Skeletal muscle tissue (tissue), 3 donors: ENCODE measurements at regions not wholly inside any gene's neighbourhood (a gene's known extent, or its start where the extent isn't known, plus 50 kb on each side); places are given as distances from the start of the nearest gene placed in this dataset.

Experiments
- H3K27ac ChIP-seq: one replicate; pipeline ENCODE4 v1.7.0; 2013; ENCODE audit warnings: mild to moderate bottlenecking, low read depth, low read length, inconsistent platforms
- H3K27me3 ChIP-seq, 3 donors: one replicate each; pipeline ENCODE4 v1.7.0; 2013; ENCODE audit warnings: low read length in 3 of 3; ENCODE audit not compliant: control insufficient read depth in 3 of 3, insufficient read depth in 3 of 3
- H3K36me3 ChIP-seq, 3 donors: one replicate each; pipeline ENCODE4 v1.7.0; 2013; ENCODE audit warnings: low read length in 3 of 3; ENCODE audit not compliant: control insufficient read depth in 3 of 3, insufficient read depth in 3 of 3
- H3K4me1 ChIP-seq, 3 donors: one replicate each; pipeline ENCODE4 v1.7.0; 2013; ENCODE audit warnings: low read length in 3 of 3, mild to moderate bottlenecking in 3 of 3; ENCODE audit not compliant: control insufficient read depth in 3 of 3, insufficient read depth in 3 of 3
- H3K4me3 ChIP-seq, 3 donors: one replicate each; pipeline ENCODE4 v1.7.0; 2013; ENCODE audit warnings: low read length in 3 of 3
- H3K9ac ChIP-seq, 3 donors: one replicate each; pipeline ENCODE4 v1.7.0; 2013; ENCODE audit warnings: low read length in 3 of 3, mild to moderate bottlenecking in 3 of 3, moderate library complexity in 2 of 3, low read depth in 1 of 3
- H3K9me3 ChIP-seq, 3 donors: one replicate each; pipeline ENCODE4 v1.7.0; 2013; ENCODE audit warnings: low read length in 3 of 3; ENCODE audit not compliant: control insufficient read depth in 3 of 3
- donor health status: Osteomylitis.

GRCh38 chr2:2805263-2805662, 474.2 kb upstream of the MYT1L start:
- Histone ChIP-seq H3K27me3 (no peaks in the 10 kb centered on the region), H3K4me1 (no peaks in the 10 kb centered on the region), H3K9ac (no peak overlapping the region), H3K9me3 (no peaks in the 10 kb centered on the region), H3K4me3 (no peak overlapping the region), H3K27ac (no peak overlapping the region), H3K36me3 (no peaks in the 10 kb centered on the region)

- Histone ChIP-seq H3K4me3 (no peak overlapping the region), H3K4me1 (no peaks in the 10 kb centered on the region), H3K27me3 (no peaks in the 10 kb centered on the region), H3K36me3 (no peaks in the 10 kb centered on the region), H3K9me3 (no peaks in the 10 kb centered on the region), H3K27ac (no peak overlapping the region), H3K9ac (no peak overlapping the region)
Observed at GRCh38 chr2:2804528-2804927, 473.5 kb upstream of the MYT1L start.

GRCh38 chr2:2801458-2801857, 470.4 kb upstream of the MYT1L start:
- H3K9me3 ChIP-seq: no peaks in the 10 kb centered on the region
- H3K36me3 ChIP-seq: no peaks in the 10 kb centered on the region
- no peak overlapping the region for H3K4me3 ChIP-seq
- H3K27me3 ChIP-seq: peaks cover 0 to 3% (median 0%) of the 10 kb centered on the region in 3 donors
- no peak overlapping the region for H3K9ac ChIP-seq
- H3K27ac ChIP-seq: no peak overlapping the region
- H3K4me1 ChIP-seq: no peaks in the 10 kb centered on the region

- no peaks in the 10 kb centered on the region for H3K9me3 ChIP-seq
- H3K27ac ChIP-seq: no peak overlapping the region
- H3K4me3 ChIP-seq: no peak overlapping the region
- H3K4me1 ChIP-seq: no peaks in the 10 kb centered on the region
- no peak overlapping the region for H3K9ac ChIP-seq
- H3K27me3 ChIP-seq: peaks cover 0 to 7% (median 0%) of the 10 kb centered on the region in 3 donors
- H3K36me3 ChIP-seq: no peaks in the 10 kb centered on the region
Observed at GRCh38 chr2:2800697-2801096, 469.6 kb upstream of the MYT1L start.

GRCh38 chr2:2800001-2800400, 468.9 kb upstream of the MYT1L start:
- H3K9ac ChIP-seq: no peak overlapping the region
- no peaks in the 10 kb centered on the region for H3K36me3 ChIP-seq
- no peaks in the 10 kb centered on the region for H3K9me3 ChIP-seq
- H3K4me3 ChIP-seq: no peak overlapping the region
- H3K27me3 ChIP-seq: peaks cover 0 to 9% (median 0%) of the 10 kb centered on the region in 3 donors
- H3K4me1 ChIP-seq: no peaks in the 10 kb centered on the region
- H3K27ac ChIP-seq: no peak overlapping the region

- no peaks in the 10 kb centered on the region for H3K4me1 ChIP-seq
- H3K27ac ChIP-seq: no peak overlapping the region
- H3K36me3 ChIP-seq: no peaks in the 10 kb centered on the region
- H3K27me3 ChIP-seq: peaks cover 0 to 10% (median 0%) of the 10 kb centered on the region in 3 donors
- no peak overlapping the region for H3K9ac ChIP-seq
- H3K4me3 ChIP-seq: no peak overlapping the region
- H3K9me3 ChIP-seq: no peaks in the 10 kb centered on the region
Observed at GRCh38 chr2:2799151-2799697, 468.1 kb upstream of the MYT1L start.

GRCh38 chr2:2798337-2798736, 467.3 kb upstream of the MYT1L start:
- no peaks in the 10 kb centered on the region for H3K9me3 ChIP-seq
- H3K36me3 ChIP-seq: no peaks in the 10 kb centered on the region
- peaks cover 0 to 10% (median 0%) of the 10 kb centered on the region in 3 donors for H3K27me3 ChIP-seq
- no peak overlapping the region for H3K9ac ChIP-seq
- no peaks in the 10 kb centered on the region for H3K4me1 ChIP-seq
- no peak overlapping the region for H3K27ac ChIP-seq
- no peak overlapping the region for H3K4me3 ChIP-seq

GRCh38 chr2:2797797-2798196, 466.7 kb upstream of the MYT1L start:
- Histone ChIP-seq H3K4me1 (no peaks in the 10 kb centered on the region), H3K9me3 (no peaks in the 10 kb centered on the region), H3K27ac (no peak overlapping the region), H3K27me3 (peaks cover 0 to 10% (median 0%) of the 10 kb centered on the region in 3 donors), H3K36me3 (no peaks in the 10 kb centered on the region), H3K9ac (no peak overlapping the region), H3K4me3 (no peak overlapping the region)

- Histone ChIP-seq H3K27ac (no peak overlapping the region), H3K4me1 (no peaks in the 10 kb centered on the region), H3K9me3 (no peaks in the 10 kb centered on the region), H3K27me3 (peaks cover 0 to 10% (median 0%) of the 10 kb centered on the region in 3 donors), H3K36me3 (no peaks in the 10 kb centered on the region), H3K4me3 (no peak overlapping the region), H3K9ac (no peak overlapping the region)
Observed at GRCh38 chr2:2796207-2796606, 465.1 kb upstream of the MYT1L start.

GRCh38 chr2:2795438-2796091, 464.5 kb upstream of the MYT1L start:
- H3K4me3 ChIP-seq: no peak overlapping the region
- no peak overlapping the region for H3K9ac ChIP-seq
- peaks cover 0 to 10% (median 0%) of the 10 kb centered on the region in 3 donors for H3K27me3 ChIP-seq
- no peaks in the 10 kb centered on the region for H3K4me1 ChIP-seq
- no peaks in the 10 kb centered on the region for H3K9me3 ChIP-seq
- no peaks in the 10 kb centered on the region for H3K36me3 ChIP-seq
- no peak overlapping the region for H3K27ac ChIP-seq
